DND-41 (cell line): ENCODE measurements at regions not wholly inside any gene's neighbourhood (a gene's known extent, or its start where the extent isn't known, plus 50 kb on each side); places are given as distances from the start of the nearest gene placed in this dataset.

Source experiments
- ATAC-seq: fragments of 200-7000 bp; cut with Tn5 transposase; 3 replicates; pipeline ENCODE4 v1.9.1; 2021; ENCODE audit warnings: low read depth; ENCODE audit not compliant: insufficient read depth
- DNase-seq: peaks from one replicate; pipeline ENCODE4 v3.0.0-alpha.2; 2020
- H2AFZ ChIP-seq: 2 replicates; pipeline ENCODE4 v1.6.0; 2012; ENCODE audit warnings: low read depth, low read length
- H3K27ac ChIP-seq: 2 replicates; pipeline ENCODE4 v1.5.1; 2012; ENCODE audit warnings: low read length, inconsistent platforms
- H3K27me3 ChIP-seq: fragments of 200-600 bp; sonication (generic); 2 replicates; pipeline ENCODE4 v1.6.0; 2012; ENCODE audit warnings: low read length, mild to moderate bottlenecking, inconsistent platforms; ENCODE audit not compliant: insufficient read depth, poor library complexity
- H3K36me3 ChIP-seq: 2 replicates; pipeline ENCODE4 v1.5.1; 2012; ENCODE audit warnings: low read length, inconsistent platforms; ENCODE audit not compliant: insufficient read depth
- H3K4me1 ChIP-seq: 2 replicates; pipeline ENCODE4 v1.5.1; 2012; ENCODE audit warnings: mild to moderate bottlenecking, low read length; ENCODE audit not compliant: insufficient read depth
- H3K4me2 ChIP-seq: 2 replicates; pipeline ENCODE4 v1.6.0; 2012; ENCODE audit warnings: mild to moderate bottlenecking, moderate library complexity, low read length, inconsistent platforms; ENCODE audit not compliant: insufficient read depth
- H3K4me3 ChIP-seq, 2 experiments: fragments of 200-600 bp in 1 of 2; shearing (Covaris generic) in 1 of 2; 2 replicates each; pipeline ENCODE4 v1.5.1; 2012 to 2016; ENCODE audit warnings: inconsistent platforms in 2 of 2, low read length in 2 of 2, mild to moderate bottlenecking in 2 of 2, low read depth in 1 of 2, moderate library complexity in 1 of 2
- H3K79me2 ChIP-seq: 2 replicates; pipeline ENCODE4 v1.6.0; 2012; ENCODE audit warnings: low read length, inconsistent platforms; ENCODE audit not compliant: insufficient read depth
- H3K9ac ChIP-seq: 2 replicates; pipeline ENCODE4 v1.6.0; 2012; ENCODE audit warnings: low read depth, mild to moderate bottlenecking, inconsistent platforms, low read length, moderate library complexity
- H3K9me3 ChIP-seq: 2 replicates; pipeline ENCODE4 v1.5.1; 2012; ENCODE audit warnings: low read length, moderate library complexity, mild to moderate bottlenecking, inconsistent platforms; ENCODE audit not compliant: insufficient read depth, severe bottlenecking
- H4K20me1 ChIP-seq: 2 replicates; pipeline ENCODE4 v1.6.0; 2012; ENCODE audit warnings: low read length; ENCODE audit not compliant: insufficient read depth
- EZH2 ChIP-seq: IDR thresholded peaks from 3 replicates; pipeline ENCODE4 v1.6.1; 2012; ENCODE audit warnings: borderline replicate concordance, low read depth, mild to moderate bottlenecking, moderate library complexity, low read length, inconsistent platforms; ENCODE audit not compliant: severe bottlenecking
- TF ChIP-seq, protein P1 (sequence below): IDR thresholded peaks from 2 replicates; pipeline ENCODE4 v1.5.1; 2012; ENCODE audit warnings: borderline replicate concordance, low read length, moderate library complexity, mild to moderate bottlenecking; ENCODE audit not compliant: poor library complexity, severe bottlenecking; ENCODE audit errors: extremely low read depth

DNA sequence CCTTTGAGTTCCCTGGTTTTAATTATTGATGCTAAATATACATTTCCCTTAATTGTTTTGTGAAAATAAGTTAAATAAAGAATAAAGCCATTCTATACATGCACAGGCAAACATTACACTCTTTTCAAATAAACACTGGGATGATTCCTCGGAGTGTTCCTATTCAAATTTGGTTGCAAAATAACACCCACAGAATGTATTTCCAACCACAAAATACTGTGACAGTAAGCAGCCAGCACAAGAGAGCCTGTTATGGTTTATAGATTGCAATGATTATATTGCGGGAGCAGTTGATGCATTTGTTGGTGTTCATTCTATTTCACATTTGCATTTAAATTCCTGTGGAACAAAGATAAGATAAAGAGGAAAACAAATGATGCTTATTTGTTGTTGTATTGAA is 632.6 kb upstream of the WWC1 start:
- no peak overlapping the region for H3K27ac ChIP-seq
- no peaks in the 10 kb centered on the region for H3K79me2 ChIP-seq
- no peaks in the 10 kb centered on the region for H3K9me3 ChIP-seq
- no peak overlapping the region for H3K4me3 ChIP-seq
- no peak overlapping the region for H3K4me2 ChIP-seq
- no peaks in the 10 kb centered on the region for H3K36me3 ChIP-seq
- H2AFZ ChIP-seq = no peak overlapping the region
- no peak overlapping the region for H3K9ac ChIP-seq
- ATAC-seq = no peak
- no peaks in the 10 kb centered on the region for H4K20me1 ChIP-seq
- no peaks in the 10 kb centered on the region for H3K27me3 ChIP-seq
- H3K4me1 ChIP-seq = no peaks in the 10 kb centered on the region
- TF ChIP-seq EZH2 = no peak
- TF ChIP-seq, protein P1, sequence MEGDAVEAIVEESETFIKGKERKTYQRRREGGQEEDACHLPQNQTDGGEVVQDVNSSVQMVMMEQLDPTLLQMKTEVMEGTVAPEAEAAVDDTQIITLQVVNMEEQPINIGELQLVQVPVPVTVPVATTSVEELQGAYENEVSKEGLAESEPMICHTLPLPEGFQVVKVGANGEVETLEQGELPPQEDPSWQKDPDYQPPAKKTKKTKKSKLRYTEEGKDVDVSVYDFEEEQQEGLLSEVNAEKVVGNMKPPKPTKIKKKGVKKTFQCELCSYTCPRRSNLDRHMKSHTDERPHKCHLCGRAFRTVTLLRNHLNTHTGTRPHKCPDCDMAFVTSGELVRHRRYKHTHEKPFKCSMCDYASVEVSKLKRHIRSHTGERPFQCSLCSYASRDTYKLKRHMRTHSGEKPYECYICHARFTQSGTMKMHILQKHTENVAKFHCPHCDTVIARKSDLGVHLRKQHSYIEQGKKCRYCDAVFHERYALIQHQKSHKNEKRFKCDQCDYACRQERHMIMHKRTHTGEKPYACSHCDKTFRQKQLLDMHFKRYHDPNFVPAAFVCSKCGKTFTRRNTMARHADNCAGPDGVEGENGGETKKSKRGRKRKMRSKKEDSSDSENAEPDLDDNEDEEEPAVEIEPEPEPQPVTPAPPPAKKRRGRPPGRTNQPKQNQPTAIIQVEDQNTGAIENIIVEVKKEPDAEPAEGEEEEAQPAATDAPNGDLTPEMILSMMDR = no peak
- no peak for DNase-seq

DNA sequence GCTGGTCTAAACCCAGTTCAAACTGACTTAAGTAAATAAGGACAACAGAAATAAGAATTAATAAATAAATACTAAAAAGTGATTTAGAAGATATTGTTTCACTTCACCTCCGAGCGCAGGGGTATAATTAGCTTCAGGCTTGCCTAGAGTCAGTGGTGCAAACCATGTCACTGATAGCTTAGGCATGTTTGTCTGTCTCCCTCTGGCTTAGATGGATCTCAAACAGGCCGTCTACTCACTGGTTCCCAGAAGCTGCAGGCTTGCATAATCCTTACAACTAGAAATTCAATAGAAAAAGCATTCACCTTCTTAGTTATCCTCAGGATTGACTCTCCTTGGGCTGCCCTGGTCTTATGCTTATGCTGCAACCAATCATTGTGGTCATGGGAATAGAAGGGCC is 629.8 kb upstream of the WWC1 start:
- Histone ChIP-seq H2AFZ (no peak overlapping the region), H4K20me1 (no peaks in the 10 kb centered on the region), H3K4me2 (no peak overlapping the region), H3K79me2 (no peaks in the 10 kb centered on the region), H3K9ac (no peak overlapping the region), H3K9me3 (no peaks in the 10 kb centered on the region), H3K4me3 (no peak overlapping the region), H3K36me3 (no peaks in the 10 kb centered on the region), H3K27me3 (no peaks in the 10 kb centered on the region), H3K27ac (no peak overlapping the region), H3K4me1 (no peaks in the 10 kb centered on the region)
- no peak for TF ChIP-seq EZH2
- TF ChIP-seq, protein P1 = no peak
- ATAC-seq (no peak), DNase-seq (no peak)

DNA sequence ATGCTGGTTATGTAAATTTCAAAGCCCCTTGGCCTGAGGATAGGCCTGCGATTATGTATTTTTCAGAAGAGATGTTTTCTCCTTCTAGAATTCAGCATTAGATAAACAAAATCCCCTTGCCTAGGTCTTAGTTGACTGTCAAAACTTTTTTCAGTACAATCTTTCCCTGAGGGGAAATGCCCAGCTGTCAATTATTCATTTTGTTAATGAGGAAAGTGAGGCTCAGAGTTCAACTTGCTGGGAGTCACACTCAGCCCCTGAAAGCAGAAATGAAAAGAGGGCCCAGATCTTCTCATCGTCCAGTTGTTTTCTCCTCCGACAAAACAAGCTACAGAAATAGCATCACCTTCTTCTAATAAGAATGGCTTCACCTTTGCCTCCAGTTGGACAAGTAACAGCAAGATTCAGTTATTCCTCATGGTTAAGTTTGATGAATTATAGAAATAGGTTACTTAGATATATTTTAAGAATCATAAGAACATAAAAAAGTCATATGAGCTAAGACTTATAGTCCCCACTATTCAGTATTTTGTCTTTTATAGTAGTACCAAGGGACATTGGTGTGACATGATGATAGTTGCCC is 627.1 kb upstream of the WWC1 start:
- Histone ChIP-seq H3K4me2 (no peak overlapping the region), H3K27me3 (no peaks in the 10 kb centered on the region), H3K4me3 (no peak overlapping the region), H2AFZ (no peak overlapping the region), H3K9ac (no peak overlapping the region), H3K4me1 (no peaks in the 10 kb centered on the region), H3K79me2 (no peaks in the 10 kb centered on the region), H3K36me3 (no peaks in the 10 kb centered on the region), H3K9me3 (no peaks in the 10 kb centered on the region), H4K20me1 (no peaks in the 10 kb centered on the region), H3K27ac (no peak overlapping the region)
- ATAC-seq = no peak
- no peak for DNase-seq
- TF ChIP-seq, protein P1 = no peak
- no peak for TF ChIP-seq EZH2
